ENCODE measurements at regions not wholly inside any gene's neighbourhood (a gene's known extent, or its start where the extent isn't known, plus 50 kb on each side); places are given as distances from the start of the nearest gene placed in this dataset.
"Not testable (repeated sequence)": the region's sequence is repeated elsewhere in the genome, so short reads cannot be mapped to it uniquely, and the experiment has no call there.

- not testable (repeated sequence) for TF ChIP-seq POLR2A (IDR thresholded peaks at IDR 0.05)
- TF ChIP-seq, protein P1, sequence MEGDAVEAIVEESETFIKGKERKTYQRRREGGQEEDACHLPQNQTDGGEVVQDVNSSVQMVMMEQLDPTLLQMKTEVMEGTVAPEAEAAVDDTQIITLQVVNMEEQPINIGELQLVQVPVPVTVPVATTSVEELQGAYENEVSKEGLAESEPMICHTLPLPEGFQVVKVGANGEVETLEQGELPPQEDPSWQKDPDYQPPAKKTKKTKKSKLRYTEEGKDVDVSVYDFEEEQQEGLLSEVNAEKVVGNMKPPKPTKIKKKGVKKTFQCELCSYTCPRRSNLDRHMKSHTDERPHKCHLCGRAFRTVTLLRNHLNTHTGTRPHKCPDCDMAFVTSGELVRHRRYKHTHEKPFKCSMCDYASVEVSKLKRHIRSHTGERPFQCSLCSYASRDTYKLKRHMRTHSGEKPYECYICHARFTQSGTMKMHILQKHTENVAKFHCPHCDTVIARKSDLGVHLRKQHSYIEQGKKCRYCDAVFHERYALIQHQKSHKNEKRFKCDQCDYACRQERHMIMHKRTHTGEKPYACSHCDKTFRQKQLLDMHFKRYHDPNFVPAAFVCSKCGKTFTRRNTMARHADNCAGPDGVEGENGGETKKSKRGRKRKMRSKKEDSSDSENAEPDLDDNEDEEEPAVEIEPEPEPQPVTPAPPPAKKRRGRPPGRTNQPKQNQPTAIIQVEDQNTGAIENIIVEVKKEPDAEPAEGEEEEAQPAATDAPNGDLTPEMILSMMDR (IDR thresholded peaks at IDR 0.05 in 4 of 5, conservative IDR thresholded peaks at IDR 0.05 in 1 of 5), result not testable (repeated sequence)
Observed at GRCh38 chr20:30959208-30959607, 298.3 kb upstream of the DEFB115 start.

All from gastrocnemius medialis (tissue), 4 donors.